ENCODE measurements at regions not wholly inside any gene's neighbourhood (a gene's known extent, or its start where the extent isn't known, plus 50 kb on each side); places are given as distances from the start of the nearest gene placed in this dataset.

DNA sequence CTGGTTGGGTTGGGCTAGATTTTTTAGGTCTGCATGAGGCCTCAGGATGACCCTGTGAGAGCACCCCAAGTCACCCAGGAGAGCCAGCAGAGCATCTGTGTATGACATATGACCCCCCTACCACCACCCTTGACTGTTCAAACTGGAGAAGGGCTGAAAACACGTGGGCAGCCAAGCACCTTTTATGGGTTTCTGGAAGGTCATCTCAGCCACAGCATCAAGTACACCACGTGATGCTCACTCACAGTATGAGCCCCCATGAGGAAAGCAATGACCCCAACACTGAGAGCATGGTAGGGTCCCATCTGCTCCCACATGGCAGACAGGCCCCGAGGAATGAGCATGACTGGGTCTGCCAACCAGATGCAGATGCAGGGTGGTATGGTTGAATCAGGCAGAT is 149.4 kb upstream of the GDF10 start:
- H3K9me3 ChIP-seq (replicated peaks; ENCODE audit: insufficient read depth, low read length): no peaks in the 10 kb centered on the region
- no peaks in the 10 kb centered on the region for H3K27me3 ChIP-seq (replicated peaks; ENCODE audit: insufficient read depth, low read length)
- no peak overlapping the region for H2AFZ ChIP-seq (ENCODE audit: low read length)
- no peak overlapping the region for H3K4me2 ChIP-seq (ENCODE audit: low read depth, low read length)
- no peaks in the 10 kb centered on the region for H3K79me2 ChIP-seq (ENCODE audit: low read length)
- H3K36me3 ChIP-seq (replicated peaks; ENCODE audit: insufficient read depth, low read length): no peaks in the 10 kb centered on the region
- H3K9ac ChIP-seq (ENCODE audit: low read length): no peak overlapping the region
- H3K4me3 ChIP-seq (ENCODE audit: low read length): no peak overlapping the region
- H3K4me1 ChIP-seq (ENCODE audit: low read length): no peaks in the 10 kb centered on the region
- H4K20me1 ChIP-seq (ENCODE audit: insufficient read depth, low read length): no peaks in the 10 kb centered on the region
- no peaks in the 10 kb centered on the region for H3F3A ChIP-seq (ENCODE audit: insufficient read depth, low read length)
- TF ChIP-seq, protein P1, sequence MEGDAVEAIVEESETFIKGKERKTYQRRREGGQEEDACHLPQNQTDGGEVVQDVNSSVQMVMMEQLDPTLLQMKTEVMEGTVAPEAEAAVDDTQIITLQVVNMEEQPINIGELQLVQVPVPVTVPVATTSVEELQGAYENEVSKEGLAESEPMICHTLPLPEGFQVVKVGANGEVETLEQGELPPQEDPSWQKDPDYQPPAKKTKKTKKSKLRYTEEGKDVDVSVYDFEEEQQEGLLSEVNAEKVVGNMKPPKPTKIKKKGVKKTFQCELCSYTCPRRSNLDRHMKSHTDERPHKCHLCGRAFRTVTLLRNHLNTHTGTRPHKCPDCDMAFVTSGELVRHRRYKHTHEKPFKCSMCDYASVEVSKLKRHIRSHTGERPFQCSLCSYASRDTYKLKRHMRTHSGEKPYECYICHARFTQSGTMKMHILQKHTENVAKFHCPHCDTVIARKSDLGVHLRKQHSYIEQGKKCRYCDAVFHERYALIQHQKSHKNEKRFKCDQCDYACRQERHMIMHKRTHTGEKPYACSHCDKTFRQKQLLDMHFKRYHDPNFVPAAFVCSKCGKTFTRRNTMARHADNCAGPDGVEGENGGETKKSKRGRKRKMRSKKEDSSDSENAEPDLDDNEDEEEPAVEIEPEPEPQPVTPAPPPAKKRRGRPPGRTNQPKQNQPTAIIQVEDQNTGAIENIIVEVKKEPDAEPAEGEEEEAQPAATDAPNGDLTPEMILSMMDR (IDR thresholded peaks at IDR 0.05; ENCODE audit: low read length): no peak
- TF ChIP-seq EZH2 (optimal IDR thresholded peaks at IDR 0.05; ENCODE audit: low read depth, low read length) (no peak), EZH2phosphoT487 (IDR thresholded peaks at IDR 0.05; ENCODE audit: low read length) (no peak)
- H3K9me2 ChIP-seq (replicated peaks; ENCODE audit: insufficient read depth, low read length): no peaks in the 10 kb centered on the region
- H3K27ac ChIP-seq (ENCODE audit: low read length): no peak overlapping the region
- DNase-seq: no peak

GRCh38 chr10:47151920-47152319 is 148.1 kb upstream of the GDF10 start:
- Histone ChIP-seq H3K79me2 (ENCODE audit: low read length) (no peaks in the 10 kb centered on the region), H3K9me3 (replicated peaks; ENCODE audit: insufficient read depth, low read length) (no peaks in the 10 kb centered on the region), H3K9me2 (replicated peaks; ENCODE audit: insufficient read depth, low read length) (no peaks in the 10 kb centered on the region), H3K4me1 (ENCODE audit: low read length) (no peaks in the 10 kb centered on the region), H3K9ac (ENCODE audit: low read length) (no peak overlapping the region), H3K4me3 (ENCODE audit: low read length) (no peak overlapping the region), H3K27ac (ENCODE audit: low read length) (no peak overlapping the region), H3K4me2 (ENCODE audit: low read depth, low read length) (no peak overlapping the region), H3K27me3 (replicated peaks; ENCODE audit: insufficient read depth, low read length) (no peaks in the 10 kb centered on the region), H2AFZ (ENCODE audit: low read length) (no peak overlapping the region), H4K20me1 (ENCODE audit: insufficient read depth, low read length) (no peaks in the 10 kb centered on the region), H3K36me3 (replicated peaks; ENCODE audit: insufficient read depth, low read length) (no peaks in the 10 kb centered on the region), H3F3A (ENCODE audit: insufficient read depth, low read length) (no peaks in the 10 kb centered on the region)
- TF ChIP-seq, protein P1 (IDR thresholded peaks at IDR 0.05; ENCODE audit: low read length): no peak
- TF ChIP-seq EZH2phosphoT487 (IDR thresholded peaks at IDR 0.05; ENCODE audit: low read length) (no peak), EZH2 (optimal IDR thresholded peaks at IDR 0.05; ENCODE audit: low read depth, low read length) (no peak)
- DNase-seq: no peak

DNA sequence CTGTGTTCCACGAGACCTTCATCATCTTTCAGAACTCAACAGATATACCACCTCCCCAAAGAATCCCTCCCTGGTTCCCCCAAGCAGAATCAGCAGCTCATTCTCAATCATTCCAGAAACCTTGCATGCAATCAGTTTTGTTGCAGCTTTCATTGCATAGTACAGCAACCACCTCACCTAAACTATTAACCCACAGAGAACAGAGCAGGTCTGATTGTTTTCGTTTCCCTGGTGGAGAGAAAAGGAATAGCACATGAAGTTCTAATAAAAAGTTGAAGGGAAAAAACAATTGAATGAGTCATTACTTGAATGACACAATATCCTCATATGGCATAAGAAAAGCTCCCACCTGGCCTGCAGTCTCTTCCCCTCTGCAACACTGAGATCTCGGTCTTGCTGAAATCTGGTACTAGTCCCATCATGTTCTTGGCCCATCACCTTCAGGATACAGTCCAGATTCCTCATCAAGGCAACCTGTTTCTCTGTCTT is 147.1 kb upstream of the GDF10 start:
- no peak for TF ChIP-seq EZH2 (optimal IDR thresholded peaks at IDR 0.05; ENCODE audit: low read depth, low read length)
- TF ChIP-seq, protein P1 (IDR thresholded peaks at IDR 0.05; ENCODE audit: low read length): peak; percentile 39
- Histone ChIP-seq H2AFZ (ENCODE audit: low read length) (no peak overlapping the region), H3K4me1 (ENCODE audit: low read length) (no peaks in the 10 kb centered on the region), H3K27me3 (replicated peaks; ENCODE audit: insufficient read depth, low read length) (no peaks in the 10 kb centered on the region), H3K4me2 (ENCODE audit: low read depth, low read length) (no peak overlapping the region), H3K9me2 (replicated peaks; ENCODE audit: insufficient read depth, low read length) (no peaks in the 10 kb centered on the region), H3K9me3 (replicated peaks; ENCODE audit: insufficient read depth, low read length) (no peaks in the 10 kb centered on the region), H4K20me1 (ENCODE audit: insufficient read depth, low read length) (no peaks in the 10 kb centered on the region), H3F3A (ENCODE audit: insufficient read depth, low read length) (no peaks in the 10 kb centered on the region), H3K79me2 (ENCODE audit: low read length) (no peaks in the 10 kb centered on the region), H3K36me3 (replicated peaks; ENCODE audit: insufficient read depth, low read length) (no peaks in the 10 kb centered on the region), H3K9ac (ENCODE audit: low read length) (no peak overlapping the region), H3K4me3 (ENCODE audit: low read length) (no peak overlapping the region), H3K27ac (ENCODE audit: low read length) (no peak overlapping the region)
- no peak for DNase-seq
